ENCODE measurements at regions not wholly inside any gene's neighbourhood (a gene's known extent, or its start where the extent isn't known, plus 50 kb on each side); places are given as distances from the start of the nearest gene placed in this dataset.

- Histone ChIP-seq H3K4me2 (ENCODE audit: low read depth, low read length, poor library complexity, severe bottlenecking) (no peak overlapping the region), H3K9me2 (replicated peaks; ENCODE audit: low read depth, low read length) (no peaks in the 10 kb centered on the region)
Measured at GRCh38 chr12:60173224-60174170, 577.7 kb downstream of the SLC16A7 start.

DNA sequence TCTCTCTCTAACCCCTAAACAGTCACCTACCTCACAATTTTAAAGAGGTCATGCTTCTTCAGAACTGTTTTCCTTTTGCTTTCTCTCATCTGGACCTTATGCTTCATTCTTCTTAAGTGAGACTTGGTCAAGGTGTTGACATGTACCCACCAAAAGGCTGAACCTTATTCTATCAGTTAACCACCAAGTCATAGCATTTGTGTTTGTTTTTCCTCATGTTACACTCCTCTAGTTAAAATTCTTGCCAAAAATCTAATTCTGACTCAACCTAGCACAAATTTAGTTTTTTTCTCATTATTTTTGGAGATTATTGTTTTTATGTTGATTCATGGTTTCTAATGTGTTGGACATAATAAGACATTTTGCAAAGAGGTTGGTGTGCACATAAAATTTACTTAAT lies 578.6 kb downstream of the SLC16A7 start:
- Histone ChIP-seq H3F3A (ENCODE audit: low read depth) (no peaks in the 10 kb centered on the region), H3K9me3 (ENCODE audit: insufficient read depth, low read depth, low read length) (no peaks in the 10 kb centered on the region), H3K4me1 (ENCODE audit: insufficient read depth, low read length, poor library complexity, severe bottlenecking) (peaks cover 11% of the 10 kb centered on the region), H3K27me3 (ENCODE audit: insufficient read depth, low read length, poor library complexity, severe bottlenecking) (no peaks in the 10 kb centered on the region), H3K9me2 (replicated peaks; ENCODE audit: low read depth, low read length) (no peaks in the 10 kb centered on the region), H2AFZ (ENCODE audit: low read length) (peak overlapping the region; percentile 18; the same call in 1 of the 2 replicates), H3K9ac (ENCODE audit: low read depth, low read length, poor library complexity, severe bottlenecking) (no peak overlapping the region), H4K20me1 (ENCODE audit: insufficient read depth, low read length, poor library complexity, severe bottlenecking) (no peaks in the 10 kb centered on the region), H3K4me2 (ENCODE audit: low read depth, low read length, poor library complexity, severe bottlenecking) (no peak overlapping the region), H3K36me3 (ENCODE audit: insufficient read depth, low read length) (no peaks in the 10 kb centered on the region), H3K79me2 (ENCODE audit: insufficient read depth, low read length) (no peaks in the 10 kb centered on the region), H3K4me3 (ENCODE audit: low read length, poor library complexity, severe bottlenecking) (no peak overlapping the region)
- TF ChIP-seq EZH2phosphoT487 (IDR thresholded peaks at IDR 0.05; ENCODE audit: borderline replicate concordance) (no peak), CTCF (conservative IDR thresholded peaks at IDR 0.05; ENCODE audit: low read length) (no peak)

More at GRCh38 chr12:60173224-60174170, 577.7 kb downstream of the SLC16A7 start:
- Histone ChIP-seq H3K9me3 (ENCODE audit: insufficient read depth, low read depth, low read length) (no peaks in the 10 kb centered on the region), H2AFZ (ENCODE audit: low read length) (peak overlapping the region; percentile 13; the same call in 1 of the 2 replicates), H3F3A (ENCODE audit: low read depth) (no peaks in the 10 kb centered on the region), H3K9ac (ENCODE audit: low read depth, low read length, poor library complexity, severe bottlenecking) (no peak overlapping the region), H3K79me2 (ENCODE audit: insufficient read depth, low read length) (no peaks in the 10 kb centered on the region), H3K4me1 (ENCODE audit: insufficient read depth, low read length, poor library complexity, severe bottlenecking) (peaks cover 8% of the 10 kb centered on the region), H3K36me3 (ENCODE audit: insufficient read depth, low read length) (no peaks in the 10 kb centered on the region), H3K4me3 (ENCODE audit: low read length, poor library complexity, severe bottlenecking) (no peak overlapping the region), H3K27me3 (ENCODE audit: insufficient read depth, low read length, poor library complexity, severe bottlenecking) (no peaks in the 10 kb centered on the region), H4K20me1 (ENCODE audit: insufficient read depth, low read length, poor library complexity, severe bottlenecking) (no peaks in the 10 kb centered on the region)
- TF ChIP-seq CTCF (conservative IDR thresholded peaks at IDR 0.05; ENCODE audit: low read length) (no peak), EZH2phosphoT487 (IDR thresholded peaks at IDR 0.05; ENCODE audit: borderline replicate concordance) (no peak)

DNA sequence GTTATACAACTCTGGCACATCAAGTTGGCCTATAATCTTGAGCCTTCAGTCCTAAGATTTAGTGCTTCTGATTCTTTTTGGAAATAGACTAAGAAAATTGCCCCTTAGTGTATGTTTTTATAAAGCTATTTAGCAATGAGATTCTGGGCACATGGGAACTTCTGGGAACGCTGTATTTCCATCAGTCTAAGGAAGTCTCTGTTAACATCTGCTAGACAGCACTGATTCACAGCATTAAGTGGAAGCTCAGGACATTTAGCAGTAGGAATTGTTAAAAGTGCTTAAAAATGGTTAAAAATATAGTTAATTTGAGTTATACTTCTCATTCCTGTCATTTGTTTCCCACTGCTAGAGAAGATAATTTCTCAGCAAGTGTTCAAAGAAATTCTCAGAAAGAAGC lies 579.1 kb downstream of the SLC16A7 start:
- peaks cover 15% of the 10 kb centered on the region for H3K4me1 ChIP-seq (ENCODE audit: insufficient read depth, low read length, poor library complexity, severe bottlenecking)
- peak overlapping the region; percentile 45; the same call in 1 of the 2 replicates for H2AFZ ChIP-seq (ENCODE audit: low read length)
- no peaks in the 10 kb centered on the region for H3K27me3 ChIP-seq (ENCODE audit: insufficient read depth, low read length, poor library complexity, severe bottlenecking)
- no peak overlapping the region for H3K9ac ChIP-seq (ENCODE audit: low read depth, low read length, poor library complexity, severe bottlenecking)
- H3K79me2 ChIP-seq (ENCODE audit: insufficient read depth, low read length): no peaks in the 10 kb centered on the region
- no peaks in the 10 kb centered on the region for H3K9me3 ChIP-seq (ENCODE audit: insufficient read depth, low read depth, low read length)
- H3K9me2 ChIP-seq (replicated peaks; ENCODE audit: low read depth, low read length): no peaks in the 10 kb centered on the region
- H3K4me3 ChIP-seq (ENCODE audit: low read length, poor library complexity, severe bottlenecking): no peak overlapping the region
- no peak for TF ChIP-seq EZH2phosphoT487 (IDR thresholded peaks at IDR 0.05; ENCODE audit: borderline replicate concordance)
- TF ChIP-seq CTCF (conservative IDR thresholded peaks at IDR 0.05; ENCODE audit: low read length): no peak
- H3K4me2 ChIP-seq (ENCODE audit: low read depth, low read length, poor library complexity, severe bottlenecking): no peak overlapping the region
- no peaks in the 10 kb centered on the region for H4K20me1 ChIP-seq (ENCODE audit: insufficient read depth, low read length, poor library complexity, severe bottlenecking)
- no peaks in the 10 kb centered on the region for H3F3A ChIP-seq (ENCODE audit: low read depth)
- no peaks in the 10 kb centered on the region for H3K36me3 ChIP-seq (ENCODE audit: insufficient read depth, low read length)

All from Loucy (cell line).